ENCODE measurements at regions not wholly inside any gene's neighbourhood (a gene's known extent, or its start where the extent isn't known, plus 50 kb on each side); places are given as distances from the start of the nearest gene placed in this dataset.

GRCh38 chr12:89234324-89235114 is 117.8 kb downstream of the DUSP6 start:
- TF ChIP-seq CTCF (IDR thresholded peaks at IDR 0.05) (no peak), POLR2A (IDR thresholded peaks at IDR 0.05) (no peak), EP300 (IDR thresholded peaks at IDR 0.05) (no peak)
